Astrocyte (in vitro differentiated cells and primary cell): ENCODE measurements at regions not wholly inside any gene's neighbourhood (a gene's known extent, or its start where the extent isn't known, plus 50 kb on each side); places are given as distances from the start of the nearest gene placed in this dataset.
"Not testable (repeated sequence)": the region's sequence is repeated elsewhere in the genome, so short reads cannot be mapped to it uniquely, and the experiment has no call there.

ENCODE experiments used
- EZH2 ChIP-seq: IDR thresholded peaks from 2 replicates; pipeline ENCODE4 v1.6.1; 2012; ENCODE audit warnings: mild to moderate bottlenecking, low read length, inconsistent platforms; ENCODE audit not compliant: insufficient read depth
- TF ChIP-seq, protein P1 (sequence below): IDR thresholded peaks from 2 replicates; pipeline ENCODE4 v1.5.1; 2011; ENCODE audit warnings: low read depth, mild to moderate bottlenecking, inconsistent platforms, low read length, moderate library complexity; ENCODE audit not compliant: insufficient read depth

DNA sequence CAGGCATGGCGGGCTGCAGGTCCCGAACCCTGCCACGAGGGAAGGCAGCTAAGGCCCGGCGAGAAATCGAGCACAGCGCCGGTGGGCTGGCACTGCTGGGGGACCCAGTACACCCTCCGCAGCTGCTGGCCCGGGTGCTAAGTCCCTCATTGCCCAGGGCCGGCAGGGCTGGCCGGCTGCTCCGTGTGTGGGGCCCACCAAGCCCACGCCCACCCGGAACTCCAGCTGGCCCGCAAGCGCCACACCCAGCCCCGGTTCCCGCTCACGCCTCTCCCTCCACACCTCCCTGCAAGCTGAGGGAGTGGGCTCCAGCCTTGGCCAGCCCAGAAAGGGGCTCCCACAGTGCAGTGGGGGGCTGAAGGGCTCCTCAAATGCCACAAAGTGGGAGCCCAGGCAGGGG, 769.8 kb upstream of the POU3F4 start:
- TF ChIP-seq, protein P1, sequence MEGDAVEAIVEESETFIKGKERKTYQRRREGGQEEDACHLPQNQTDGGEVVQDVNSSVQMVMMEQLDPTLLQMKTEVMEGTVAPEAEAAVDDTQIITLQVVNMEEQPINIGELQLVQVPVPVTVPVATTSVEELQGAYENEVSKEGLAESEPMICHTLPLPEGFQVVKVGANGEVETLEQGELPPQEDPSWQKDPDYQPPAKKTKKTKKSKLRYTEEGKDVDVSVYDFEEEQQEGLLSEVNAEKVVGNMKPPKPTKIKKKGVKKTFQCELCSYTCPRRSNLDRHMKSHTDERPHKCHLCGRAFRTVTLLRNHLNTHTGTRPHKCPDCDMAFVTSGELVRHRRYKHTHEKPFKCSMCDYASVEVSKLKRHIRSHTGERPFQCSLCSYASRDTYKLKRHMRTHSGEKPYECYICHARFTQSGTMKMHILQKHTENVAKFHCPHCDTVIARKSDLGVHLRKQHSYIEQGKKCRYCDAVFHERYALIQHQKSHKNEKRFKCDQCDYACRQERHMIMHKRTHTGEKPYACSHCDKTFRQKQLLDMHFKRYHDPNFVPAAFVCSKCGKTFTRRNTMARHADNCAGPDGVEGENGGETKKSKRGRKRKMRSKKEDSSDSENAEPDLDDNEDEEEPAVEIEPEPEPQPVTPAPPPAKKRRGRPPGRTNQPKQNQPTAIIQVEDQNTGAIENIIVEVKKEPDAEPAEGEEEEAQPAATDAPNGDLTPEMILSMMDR: not testable (repeated sequence)
- not testable (repeated sequence) for TF ChIP-seq EZH2
